Neural progenitor cell (in vitro differentiated cells): ENCODE measurements at regions not wholly inside any gene's neighbourhood (a gene's known extent, or its start where the extent isn't known, plus 50 kb on each side); places are given as distances from the start of the nearest gene placed in this dataset.

ENCODE experiments used
- EZH2phosphoT487 ChIP-seq: fragments of 200-600 bp; sonication (generic); IDR thresholded peaks from 2 replicates; pipeline ENCODE4 v1.6.1; 2017; ENCODE audit warnings: antibody characterized with exemption
- TF ChIP-seq, protein P1 (sequence below): fragments of 200-600 bp; sonication (generic); IDR thresholded peaks from 2 replicates; pipeline ENCODE4 v1.5.1; 2017; ENCODE audit warnings: antibody characterized with exemption, mild to moderate bottlenecking

DNA sequence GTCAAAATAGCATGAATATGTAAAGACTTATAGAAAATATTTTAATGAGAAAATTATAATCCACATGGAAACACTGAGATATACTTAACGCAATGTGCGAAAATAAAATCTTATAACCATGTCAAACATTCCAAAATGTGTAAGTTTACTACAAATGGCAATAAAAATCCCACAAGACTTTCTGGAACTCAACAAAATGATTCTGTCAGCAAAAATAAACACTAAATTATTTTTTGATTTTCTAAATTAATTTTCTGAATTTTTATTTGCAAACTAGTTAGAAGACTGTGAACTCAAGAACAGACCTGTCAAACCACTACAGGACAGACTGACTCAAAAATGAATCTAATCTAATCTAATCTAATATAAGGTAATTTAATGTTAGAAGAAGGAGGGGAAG lies 160.8 kb upstream of the KCTD7 start:
- TF ChIP-seq, protein P1, sequence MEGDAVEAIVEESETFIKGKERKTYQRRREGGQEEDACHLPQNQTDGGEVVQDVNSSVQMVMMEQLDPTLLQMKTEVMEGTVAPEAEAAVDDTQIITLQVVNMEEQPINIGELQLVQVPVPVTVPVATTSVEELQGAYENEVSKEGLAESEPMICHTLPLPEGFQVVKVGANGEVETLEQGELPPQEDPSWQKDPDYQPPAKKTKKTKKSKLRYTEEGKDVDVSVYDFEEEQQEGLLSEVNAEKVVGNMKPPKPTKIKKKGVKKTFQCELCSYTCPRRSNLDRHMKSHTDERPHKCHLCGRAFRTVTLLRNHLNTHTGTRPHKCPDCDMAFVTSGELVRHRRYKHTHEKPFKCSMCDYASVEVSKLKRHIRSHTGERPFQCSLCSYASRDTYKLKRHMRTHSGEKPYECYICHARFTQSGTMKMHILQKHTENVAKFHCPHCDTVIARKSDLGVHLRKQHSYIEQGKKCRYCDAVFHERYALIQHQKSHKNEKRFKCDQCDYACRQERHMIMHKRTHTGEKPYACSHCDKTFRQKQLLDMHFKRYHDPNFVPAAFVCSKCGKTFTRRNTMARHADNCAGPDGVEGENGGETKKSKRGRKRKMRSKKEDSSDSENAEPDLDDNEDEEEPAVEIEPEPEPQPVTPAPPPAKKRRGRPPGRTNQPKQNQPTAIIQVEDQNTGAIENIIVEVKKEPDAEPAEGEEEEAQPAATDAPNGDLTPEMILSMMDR = no peak
- TF ChIP-seq EZH2phosphoT487 = no peak
